ENCODE measurements at regions not wholly inside any gene's neighbourhood (a gene's known extent, or its start where the extent isn't known, plus 50 kb on each side); places are given as distances from the start of the nearest gene placed in this dataset.

GRCh38 chr6:10217111-10217510 lies 197.8 kb downstream of the TFAP2A start:
- peaks cover 12% of the 10 kb centered on the region for H3K9me3 ChIP-seq (ENCODE audit: control insufficient read depth, insufficient read depth, low read length)
- H2BK5ac ChIP-seq (ENCODE audit: low read depth, low read length, poor library complexity, severe bottlenecking) = no peak overlapping the region
- no peak overlapping the region for H2BK20ac ChIP-seq (ENCODE audit: low read depth, low read length)
- POLR2A ChIA-PET (ENCODE audit: unreplicated experiment) = no interaction called here
- CTCF ChIA-PET = no interaction called here
- H3K56ac ChIP-seq (ENCODE audit: extremely low read depth, insufficient read depth, low read length) = no peak overlapping the region
- H3K9me1 ChIP-seq (ENCODE audit: insufficient read depth, low read length) = no peaks in the 10 kb centered on the region
- no CpG with 5 or more reads among the region's 5 CpGs for WGBS, 2 experiments (ENCODE audit: extremely low coverage in 2 of 2, insufficient read length in 1 of 2)
- dilution Hi-C loops (cut with HindIII; ENCODE audit: low sequenced_read_pairs, unreplicated experiment) = no loop called here
- no peak overlapping the region for H2AFZ ChIP-seq (replicated peaks; ENCODE audit: low read length, poor library complexity)
- H2AK9ac ChIP-seq (replicated peaks; ENCODE audit: low read depth, low read length, poor library complexity) = no peak overlapping the region
- H3K4me2 ChIP-seq (ENCODE audit: low read depth, low read length) = no peak overlapping the region
- intact Hi-C loops (cut with micrococcal nuclease) = no loop called here
- no peaks in the 10 kb centered on the region for H3K79me1 ChIP-seq (ENCODE audit: low read depth in 1 of 2, low read length in 2 of 2)
- no peak overlapping the region for H2BK15ac ChIP-seq (ENCODE audit: low read depth, low read length)
- no peak overlapping the region for H3K9ac ChIP-seq (ENCODE audit: low read depth, low read length)
- TF ChIP-seq RAD21 (IDR thresholded peaks at IDR 0.05; ENCODE audit: low read length) (no peak), CTCF (conservative IDR thresholded peaks at IDR 0.05; ENCODE audit: low read depth, low read length) (no peak), POLR2A (IDR thresholded peaks at IDR 0.05; ENCODE audit: low read depth, low read length) (no peak), RCOR1 (IDR thresholded peaks at IDR 0.05; ENCODE audit: insufficient replicate concordance, low read length) (no peak), FOS (IDR thresholded peaks at IDR 0.05; ENCODE audit: low read depth, low read length) (no peak), MXI1 (IDR thresholded peaks at IDR 0.05; ENCODE audit: borderline replicate concordance, low read depth, low read length) (no peak), RFX5 (IDR thresholded peaks at IDR 0.05; ENCODE audit: low read depth, low read length) (no peak), MAZ (IDR thresholded peaks at IDR 0.05; ENCODE audit: borderline replicate concordance, low read depth, low read length) (no peak), CHD1 (IDR thresholded peaks at IDR 0.05; ENCODE audit: low read depth, low read length) (no peak), SMC3 (IDR thresholded peaks at IDR 0.05; ENCODE audit: low read depth, low read length) (no peak), CEBPB (IDR thresholded peaks at IDR 0.05; ENCODE audit: low read depth, low read length) (no peak), BHLHE40 (IDR thresholded peaks at IDR 0.05; ENCODE audit: low read depth, low read length) (no peak), MAFK (IDR thresholded peaks at IDR 0.05; ENCODE audit: low read depth, low read length) (no peak)
- TF ChIP-seq, protein P1, sequence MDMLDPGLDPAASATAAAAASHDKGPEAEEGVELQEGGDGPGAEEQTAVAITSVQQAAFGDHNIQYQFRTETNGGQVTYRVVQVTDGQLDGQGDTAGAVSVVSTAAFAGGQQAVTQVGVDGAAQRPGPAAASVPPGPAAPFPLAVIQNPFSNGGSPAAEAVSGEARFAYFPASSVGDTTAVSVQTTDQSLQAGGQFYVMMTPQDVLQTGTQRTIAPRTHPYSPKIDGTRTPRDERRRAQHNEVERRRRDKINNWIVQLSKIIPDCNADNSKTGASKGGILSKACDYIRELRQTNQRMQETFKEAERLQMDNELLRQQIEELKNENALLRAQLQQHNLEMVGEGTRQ (IDR thresholded peaks at IDR 0.05; ENCODE audit: low read depth, low read length) = no peak
- H3K18ac ChIP-seq (ENCODE audit: low read depth, low read length) = no peak overlapping the region
- H3K14ac ChIP-seq (replicated peaks; ENCODE audit: low read depth, low read length) = no peak overlapping the region
- ATAC-seq (ENCODE audit: low read depth) (no peak), DNase-seq (no peak)
- H3K4ac ChIP-seq (ENCODE audit: low read depth, low read length) = no peak overlapping the region
- H4K8ac ChIP-seq (ENCODE audit: low read depth in 2 of 2, low read length in 2 of 2) = no peak overlapping the region
- H4K5ac ChIP-seq (ENCODE audit: low read depth, low read length) = no peak overlapping the region
- H3K4me1 ChIP-seq (ENCODE audit: control insufficient read depth, insufficient read depth, low read length) = no peaks in the 10 kb centered on the region
- H3K36me3 ChIP-seq (ENCODE audit: control insufficient read depth, insufficient read depth, low read length) = no peaks in the 10 kb centered on the region
- H2AK5ac ChIP-seq (ENCODE audit: low read depth, low read length) = no peak overlapping the region
- no peak overlapping the region for H4K91ac ChIP-seq (ENCODE audit: insufficient read depth, low read depth, low read length)
- H3K27me3 ChIP-seq (ENCODE audit: control insufficient read depth, insufficient read depth, low read length) = no peaks in the 10 kb centered on the region
- no peak overlapping the region for H2BK120ac ChIP-seq (ENCODE audit: low read depth, low read length)
- no TSS peak for BruUV-seq (replicated peaks)
- no peak overlapping the region for H3K4me3 ChIP-seq (ENCODE audit: insufficient read depth, low read depth, low read length)
- no peak overlapping the region for H3K27ac ChIP-seq (ENCODE audit: insufficient read depth, low read length)
- no peak overlapping the region for H3K23ac ChIP-seq (ENCODE audit: low read depth, low read length)
- H4K20me1 ChIP-seq (ENCODE audit: insufficient read depth, low read length) = no peaks in the 10 kb centered on the region
- in situ Hi-C loops (cut with MboI; ENCODE audit: low sequenced_read_pairs) = no loop called here
